Activated CD4-positive, alpha-beta memory T cell treated with anti-CD3 and anti-CD28 coated beads, Interleukin-2, amount 10 ng/mL, durations not matched to agents 7 days and 5 days (primary cell): ENCODE measurements at regions not wholly inside any gene's neighbourhood (a gene's known extent, or its start where the extent isn't known, plus 50 kb on each side); places are given as distances from the start of the nearest gene placed in this dataset.
A peak's percentile ranks its signal among the peaks of the same experiment; 100 is the strongest.

Experiments
- CTCF ChIA-PET: fragments of 350-600 bp; sonication (Branson Sonifier 250); formaldehyde crosslinking; loops from one replicate; lab custom pipeline; 2021; ENCODE audit warnings: antibody characterized with exemption, inconsistent platforms; lab: Charles Lee
- POLR2A ChIA-PET: fragments of 350-600 bp; sonication (Branson Sonifier 250); formaldehyde crosslinking; loops from one replicate; lab custom pipeline; 2021; ENCODE audit warnings: antibody characterized with exemption; lab: Charles Lee
- DNase-seq: peaks from one replicate; pipeline ENCODE4 v3.0.0-alpha.2; 2020
- H3K27ac Mint-ChIP-seq: one replicate; pipeline ENCODE4 v1.8.0; 2021; ENCODE audit warnings: mild to moderate bottlenecking, mixed read lengths
- H3K27me3 Mint-ChIP-seq: one replicate; pipeline ENCODE4 v1.8.0; 2021; ENCODE audit warnings: mixed read lengths
- H3K36me3 Mint-ChIP-seq: one replicate; pipeline ENCODE4 v1.8.0; 2021; ENCODE audit warnings: low read depth, mixed read lengths
- H3K4me1 Mint-ChIP-seq: one replicate; pipeline ENCODE4 v1.8.0; 2021; ENCODE audit warnings: mixed read lengths
- H3K4me3 Mint-ChIP-seq: one replicate; pipeline ENCODE4 v1.8.0; 2021; ENCODE audit warnings: mild to moderate bottlenecking, mixed read lengths
- H3K9me3 Mint-ChIP-seq: one replicate; pipeline ENCODE4 v1.8.0; 2021; ENCODE audit warnings: mixed read lengths

DNA sequence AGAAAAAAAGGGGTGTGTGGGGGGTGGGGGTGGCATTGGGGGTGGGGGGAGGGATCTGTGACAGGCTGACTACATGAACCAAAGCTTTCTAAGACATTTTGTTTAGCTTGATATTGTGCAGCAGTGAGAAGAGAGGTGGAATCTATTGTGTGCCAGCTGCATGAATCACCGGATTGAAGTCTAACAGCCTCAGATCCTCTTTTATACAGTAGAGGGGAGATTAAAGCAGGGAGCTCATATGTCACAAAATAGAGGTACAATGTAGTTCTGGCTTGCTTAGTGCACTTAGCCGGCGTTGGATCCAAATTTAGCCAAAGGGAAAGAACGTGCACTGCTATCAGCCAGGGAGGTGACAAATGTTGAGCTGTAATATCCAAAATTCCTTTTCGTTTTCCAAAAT is 404.2 kb upstream of the CITED2 start:
- Mint-ChIP-seq H3K36me3 (no peaks in the 10 kb centered on the region), H3K27ac (no peak overlapping the region), H3K4me3 (no peak overlapping the region), H3K4me1 (no peaks in the 10 kb centered on the region), H3K27me3 (peaks cover 4% of the 10 kb centered on the region), H3K9me3 (no peaks in the 10 kb centered on the region)
- no peak for DNase-seq
- ChIA-PET CTCF (no interaction called here), POLR2A (no interaction called here)

DNA sequence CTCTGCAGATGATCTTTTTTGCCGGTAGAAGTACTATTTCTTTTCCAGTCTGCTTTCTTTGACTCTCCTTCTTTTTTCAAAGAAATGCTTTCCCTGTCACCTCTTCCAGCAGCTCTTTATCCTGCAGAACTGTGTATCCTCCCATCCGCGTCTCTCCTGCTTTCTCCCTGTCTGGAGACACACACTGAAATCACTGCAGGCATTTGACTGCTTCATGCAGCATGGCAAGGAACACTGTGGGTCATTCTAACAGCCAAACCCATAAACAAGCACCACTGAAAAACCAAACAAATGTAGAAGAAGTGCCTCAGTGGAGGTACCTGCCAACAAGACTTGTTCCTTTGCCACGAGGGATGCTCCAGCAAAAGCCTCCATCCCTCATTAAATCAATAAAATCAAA is 403.7 kb upstream of the CITED2 start:
- Mint-ChIP-seq H3K36me3 (no peaks in the 10 kb centered on the region), H3K27me3 (peaks cover 4% of the 10 kb centered on the region), H3K9me3 (no peaks in the 10 kb centered on the region), H3K27ac (no peak overlapping the region), H3K4me3 (no peak overlapping the region), H3K4me1 (no peaks in the 10 kb centered on the region)
- ChIA-PET POLR2A (no interaction called here), CTCF (interaction anchor here (0.6 kb wide), 1 partner anchor 10 kb away, joined by 4 read pairs; no protein-coding TSS in a partner anchor)
- DNase-seq: no peak

DNA sequence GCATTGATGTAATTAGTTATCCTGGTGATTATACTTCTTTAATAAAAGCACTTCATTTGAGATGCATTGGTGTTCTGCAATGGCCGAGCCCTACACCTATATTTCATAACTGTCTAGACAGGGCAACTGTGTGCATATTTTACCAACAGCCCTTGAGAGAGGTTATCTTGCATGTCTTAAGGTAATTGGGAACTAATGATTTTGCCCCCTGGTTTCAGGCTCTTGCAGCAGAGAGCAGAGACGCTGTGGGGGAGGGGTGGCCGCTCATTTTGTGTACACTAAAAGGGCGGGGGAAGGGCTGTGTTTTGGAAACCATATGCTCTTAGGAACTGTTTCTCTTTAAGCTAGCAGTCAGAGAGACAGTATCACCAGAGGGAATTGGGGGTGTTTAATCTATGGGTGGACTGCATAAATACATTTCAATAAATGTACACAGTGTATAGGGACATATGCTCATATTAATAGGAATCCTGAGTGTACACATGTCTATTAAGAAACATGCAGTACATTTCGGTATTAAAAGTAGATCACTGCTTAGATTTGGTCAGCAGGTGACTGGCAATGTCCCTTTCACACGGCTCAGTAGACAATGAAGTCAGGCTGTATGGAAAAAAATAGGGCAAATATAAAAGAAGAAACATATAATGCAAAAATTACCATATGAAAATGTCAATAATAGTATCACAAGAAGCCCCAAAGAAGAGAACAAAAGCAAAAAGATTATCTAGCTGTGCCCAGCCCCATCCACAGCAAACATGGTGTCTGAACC is 402.9 kb upstream of the CITED2 start:
- Mint-ChIP-seq H3K4me3 (no peak overlapping the region), H3K27ac (no peak overlapping the region), H3K36me3 (no peaks in the 10 kb centered on the region), H3K27me3 (peaks cover 4% of the 10 kb centered on the region), H3K4me1 (no peaks in the 10 kb centered on the region), H3K9me3 (no peaks in the 10 kb centered on the region)
- ChIA-PET POLR2A (no interaction called here), CTCF (interaction anchor here (0.6 kb wide), 1 partner anchor 11 kb away, joined by 4 read pairs; no protein-coding TSS in a partner anchor)
- no peak for DNase-seq

DNA sequence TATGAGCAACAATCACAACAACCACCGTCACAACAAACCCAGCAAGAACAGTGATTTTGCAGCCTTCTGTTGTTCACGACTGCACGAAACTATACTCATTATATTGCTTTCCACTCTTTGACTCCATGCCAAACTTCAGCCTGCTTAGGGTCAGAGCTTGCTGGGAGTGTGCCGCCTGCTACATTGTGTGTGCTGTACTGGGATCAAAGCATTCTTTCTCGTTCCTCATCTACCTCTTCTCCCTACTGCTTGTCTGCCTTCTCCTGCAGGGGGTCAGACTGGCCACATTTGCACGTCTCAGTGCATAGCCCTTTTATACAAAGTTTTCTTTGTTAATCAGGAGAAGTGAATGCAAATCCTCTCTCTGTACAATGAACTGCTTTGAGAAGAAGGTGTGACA is 401.6 kb upstream of the CITED2 start:
- H3K4me1 Mint-ChIP-seq: no peaks in the 10 kb centered on the region
- H3K4me3 Mint-ChIP-seq: no peak overlapping the region
- peaks cover 1% of the 10 kb centered on the region for H3K27me3 Mint-ChIP-seq
- POLR2A ChIA-PET: no interaction called here
- CTCF ChIA-PET: no interaction called here
- DNase-seq: no peak
- H3K36me3 Mint-ChIP-seq: no peaks in the 10 kb centered on the region
- H3K27ac Mint-ChIP-seq: no peak overlapping the region
- H3K9me3 Mint-ChIP-seq: no peaks in the 10 kb centered on the region

DNA sequence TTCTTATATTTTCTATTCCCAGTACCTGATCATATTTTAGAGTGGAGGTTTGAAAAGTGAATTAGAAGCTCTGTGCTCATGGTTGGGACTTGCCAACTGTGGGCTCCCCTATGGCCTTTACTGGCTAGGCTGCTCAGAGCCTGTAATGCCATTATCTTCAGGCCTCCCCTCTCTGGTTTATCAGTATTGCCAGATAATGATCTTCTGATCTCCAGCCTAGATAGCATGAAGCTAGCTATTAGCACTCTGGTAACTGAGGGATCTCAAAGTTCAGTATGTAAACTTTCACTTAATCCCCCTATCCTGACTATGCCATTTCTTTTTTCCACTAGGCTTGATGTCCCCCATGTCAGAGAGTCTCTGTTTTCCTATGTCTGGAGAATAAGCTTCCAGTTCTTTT is 393.7 kb upstream of the CITED2 start:
- Mint-ChIP-seq H3K36me3 (no peaks in the 10 kb centered on the region), H3K27me3 (no peaks in the 10 kb centered on the region), H3K4me3 (no peak overlapping the region), H3K27ac (no peak overlapping the region), H3K9me3 (no peaks in the 10 kb centered on the region), H3K4me1 (peaks cover 14% of the 10 kb centered on the region)
- DNase-seq: no peak
- ChIA-PET CTCF (no interaction called here), POLR2A (no interaction called here)

DNA sequence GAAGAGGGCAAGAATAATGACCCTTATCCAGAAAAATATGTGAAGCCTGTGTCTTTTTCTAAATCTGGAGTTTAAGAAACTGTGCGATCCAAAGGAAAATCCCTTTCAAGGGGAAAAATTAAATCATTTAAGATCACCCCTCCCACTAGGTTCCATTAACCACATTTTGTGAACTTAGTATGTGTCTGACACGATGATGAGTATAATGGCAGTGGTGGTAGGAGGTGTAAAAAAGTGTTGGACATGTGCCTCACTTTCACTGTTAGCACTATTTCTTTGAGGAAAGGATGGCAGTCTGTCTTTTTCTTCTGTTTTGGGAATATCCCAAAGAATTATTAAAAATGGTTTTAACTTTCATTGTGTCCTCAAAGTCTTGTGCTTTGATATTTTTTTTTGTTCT is 392.3 kb upstream of the CITED2 start:
- no peak overlapping the region for H3K4me3 Mint-ChIP-seq
- POLR2A ChIA-PET: no interaction called here
- H3K9me3 Mint-ChIP-seq: no peaks in the 10 kb centered on the region
- no peak overlapping the region for H3K27ac Mint-ChIP-seq
- H3K4me1 Mint-ChIP-seq: peaks cover 14% of the 10 kb centered on the region
- no peaks in the 10 kb centered on the region for H3K27me3 Mint-ChIP-seq
- DNase-seq: no peak
- no peaks in the 10 kb centered on the region for H3K36me3 Mint-ChIP-seq
- CTCF ChIA-PET: no interaction called here

DNA sequence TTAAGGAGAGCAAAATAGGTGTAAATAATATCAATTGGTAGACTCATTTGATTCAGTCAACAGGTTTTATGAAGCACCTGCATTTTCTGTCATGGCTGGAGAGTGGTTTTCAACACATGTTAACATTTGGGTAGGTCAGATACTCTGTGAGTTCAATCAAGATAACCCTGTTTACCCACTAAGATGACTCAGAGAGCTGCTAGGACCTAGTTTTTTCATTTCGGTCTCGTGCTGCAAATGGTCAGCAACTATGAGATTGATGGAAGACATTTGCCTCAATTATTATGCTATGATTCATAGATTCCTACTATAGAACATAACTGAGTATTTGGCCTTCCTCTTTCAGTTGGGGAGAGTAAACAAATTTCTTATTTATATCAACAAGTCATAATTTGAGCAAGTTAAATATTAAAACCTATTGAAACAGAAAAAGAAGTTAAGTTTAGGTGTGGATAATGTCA is 391.4 kb upstream of the CITED2 start:
- Mint-ChIP-seq H3K9me3 (no peaks in the 10 kb centered on the region), H3K27ac (no peak overlapping the region), H3K4me3 (no peak overlapping the region), H3K4me1 (peaks cover 14% of the 10 kb centered on the region), H3K36me3 (no peaks in the 10 kb centered on the region), H3K27me3 (no peaks in the 10 kb centered on the region)
- ChIA-PET POLR2A (no interaction called here), CTCF (no interaction called here)
- no peak for DNase-seq

DNA sequence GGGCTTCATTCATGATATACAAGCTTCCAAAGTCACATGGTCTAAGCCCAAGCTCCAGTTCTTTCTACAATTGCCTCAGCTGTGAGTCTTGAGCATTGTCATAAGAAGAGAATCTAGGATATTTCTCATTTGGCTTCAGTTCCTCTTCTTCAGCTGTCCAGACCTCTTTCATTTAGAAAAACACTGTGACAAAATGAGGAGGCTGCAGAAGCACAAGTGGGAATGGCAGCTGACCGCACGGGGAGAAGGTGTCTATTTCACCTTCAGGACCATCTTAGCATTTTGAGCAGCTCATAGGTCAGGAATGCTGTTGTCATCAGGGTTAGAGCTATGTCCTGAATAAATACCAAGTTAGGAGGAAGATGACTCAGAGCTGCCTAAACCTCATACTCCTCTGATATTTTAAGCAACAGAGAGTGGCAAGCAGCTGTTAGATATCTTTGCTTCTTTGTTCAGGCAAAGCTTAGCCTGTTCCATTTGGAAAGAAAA is 390.1 kb upstream of the CITED2 start:
- H3K9me3 Mint-ChIP-seq: no peaks in the 10 kb centered on the region
- H3K36me3 Mint-ChIP-seq: no peaks in the 10 kb centered on the region
- H3K4me3 Mint-ChIP-seq: no peak overlapping the region
- POLR2A ChIA-PET: interaction anchor here (0.8 kb wide), 1 partner anchor 390 kb away, joined by 4 read pairs; the partner anchor contains the start of gene CITED2
- CTCF ChIA-PET: interaction anchor here (1.6 kb wide), 1 partner anchor 395 kb away, joined by 4 read pairs; no protein-coding TSS in a partner anchor
- peak overlapping the region; percentile 19 for H3K27ac Mint-ChIP-seq
- peaks cover 2% of the 10 kb centered on the region for H3K27me3 Mint-ChIP-seq
- H3K4me1 Mint-ChIP-seq: peaks cover 14% of the 10 kb centered on the region
- DNase-seq: no peak

DNA sequence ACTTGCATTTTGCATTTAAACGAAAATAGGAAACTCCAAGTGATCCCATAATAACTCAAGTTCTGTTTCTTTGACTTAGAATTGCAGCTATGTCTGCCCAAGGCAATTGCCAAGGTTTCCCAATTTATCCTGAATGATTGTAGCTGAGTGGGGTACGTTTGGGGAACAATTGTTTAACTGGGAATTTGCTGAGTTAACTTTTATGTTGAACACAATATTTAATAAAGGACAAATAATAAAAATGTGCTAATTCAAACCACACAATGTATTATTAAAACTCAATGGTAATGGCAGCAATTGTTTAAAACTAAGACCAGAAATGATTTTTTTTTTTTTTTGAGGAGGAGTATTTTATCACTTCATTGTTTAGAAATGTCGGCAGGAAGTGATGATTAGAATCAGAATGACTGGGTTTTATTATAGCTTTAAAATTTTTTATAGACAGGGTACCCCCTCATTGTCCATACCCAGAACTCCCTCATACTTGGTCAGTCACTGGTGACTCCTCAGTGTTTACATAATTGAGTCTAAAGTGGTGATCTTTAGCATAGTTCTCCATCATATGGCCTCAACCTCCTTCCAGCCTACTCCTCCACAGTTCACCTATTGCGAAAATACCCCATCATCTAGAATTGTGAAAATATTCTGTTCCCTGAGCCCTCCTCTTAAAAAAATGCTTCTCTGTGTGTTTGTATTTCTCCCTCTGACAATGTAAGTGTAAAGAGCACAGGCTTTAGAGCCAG is 389.2 kb upstream of the CITED2 start:
- peaks cover 14% of the 10 kb centered on the region for H3K4me1 Mint-ChIP-seq
- ChIA-PET CTCF (interaction anchor here (1.6 kb wide), 1 partner anchor 394 kb away, joined by 4 read pairs; no protein-coding TSS in a partner anchor), POLR2A (no interaction called here)
- DNase-seq: no peak
- no peak overlapping the region for H3K27ac Mint-ChIP-seq
- no peak overlapping the region for H3K4me3 Mint-ChIP-seq
- peaks cover 2% of the 10 kb centered on the region for H3K27me3 Mint-ChIP-seq
- no peaks in the 10 kb centered on the region for H3K9me3 Mint-ChIP-seq
- no peaks in the 10 kb centered on the region for H3K36me3 Mint-ChIP-seq

DNA sequence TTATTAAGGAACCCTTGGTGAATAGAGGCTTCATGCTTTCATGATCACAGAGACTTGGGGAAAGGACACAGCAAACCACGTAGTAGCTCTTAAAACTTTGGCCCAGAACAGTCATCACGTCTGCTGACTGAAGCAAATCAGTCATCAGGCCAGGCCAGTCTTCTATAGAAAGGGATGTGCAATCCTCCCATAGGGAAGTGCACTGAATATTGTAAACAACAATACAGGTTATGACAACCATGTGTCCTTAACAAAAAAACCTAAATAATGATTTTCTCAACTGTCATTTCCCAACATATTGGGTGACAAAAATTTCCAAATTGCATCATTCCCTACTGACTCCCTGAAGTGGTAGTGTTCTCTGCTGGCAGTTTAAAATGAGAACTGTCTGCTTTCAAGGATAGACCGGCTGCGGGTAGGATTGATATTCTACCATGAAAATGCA is 388.2 kb upstream of the CITED2 start:
- Mint-ChIP-seq H3K27ac (no peak overlapping the region), H3K4me3 (no peak overlapping the region), H3K36me3 (no peaks in the 10 kb centered on the region), H3K9me3 (no peaks in the 10 kb centered on the region), H3K27me3 (peaks cover 2% of the 10 kb centered on the region), H3K4me1 (peaks cover 14% of the 10 kb centered on the region)
- ChIA-PET CTCF (no interaction called here), POLR2A (no interaction called here)
- no peak for DNase-seq

DNA sequence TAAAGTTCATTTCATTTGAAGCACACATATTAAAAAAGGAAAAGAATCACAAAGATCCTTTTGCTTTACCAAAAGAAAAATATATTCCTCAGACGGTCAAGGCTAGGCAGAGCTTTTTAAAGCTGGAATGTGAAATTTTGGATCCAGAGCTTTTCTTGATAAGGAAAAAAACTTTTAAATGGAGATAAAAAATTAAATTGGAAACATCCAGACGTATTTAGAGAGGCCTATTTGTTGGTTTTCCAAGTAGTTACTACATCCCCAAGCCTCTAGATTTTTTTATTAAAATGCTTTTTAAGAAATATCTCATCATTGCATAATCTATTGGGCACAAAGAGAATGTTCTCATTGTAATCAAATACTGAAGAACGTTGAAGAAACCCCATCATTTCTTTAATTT is 385.7 kb upstream of the CITED2 start:
- H3K27me3 Mint-ChIP-seq: peaks cover 5% of the 10 kb centered on the region
- no peaks in the 10 kb centered on the region for H3K36me3 Mint-ChIP-seq
- no peak for DNase-seq
- ChIA-PET CTCF (no interaction called here), POLR2A (no interaction called here)
- no peak overlapping the region for H3K4me3 Mint-ChIP-seq
- no peaks in the 10 kb centered on the region for H3K9me3 Mint-ChIP-seq
- no peak overlapping the region for H3K27ac Mint-ChIP-seq
- H3K4me1 Mint-ChIP-seq: peaks cover 9% of the 10 kb centered on the region

DNA sequence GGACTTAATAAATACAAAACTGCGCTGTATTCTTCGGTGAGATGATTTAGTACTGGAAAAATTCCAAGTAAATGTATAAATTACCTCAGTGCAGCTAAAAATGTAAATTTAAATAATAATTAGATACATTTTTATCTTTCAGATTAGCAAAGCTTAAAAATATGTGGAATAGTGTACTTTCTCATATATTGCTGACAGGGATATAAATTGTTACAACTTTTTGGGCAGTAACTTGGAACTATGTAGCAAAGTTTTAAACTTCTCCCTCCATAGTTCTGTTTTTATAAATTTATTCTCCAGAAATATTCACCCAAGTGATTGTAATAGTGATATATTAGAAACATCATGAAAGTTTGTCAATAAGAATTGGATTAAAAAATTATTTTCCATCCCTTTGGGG is 384.6 kb upstream of the CITED2 start:
- H3K4me1 Mint-ChIP-seq: no peaks in the 10 kb centered on the region
- no peaks in the 10 kb centered on the region for H3K9me3 Mint-ChIP-seq
- no peak overlapping the region for H3K4me3 Mint-ChIP-seq
- POLR2A ChIA-PET: no interaction called here
- no peaks in the 10 kb centered on the region for H3K36me3 Mint-ChIP-seq
- peaks cover 6% of the 10 kb centered on the region for H3K27me3 Mint-ChIP-seq
- DNase-seq: no peak
- CTCF ChIA-PET: no interaction called here
- H3K27ac Mint-ChIP-seq: no peak overlapping the region

DNA sequence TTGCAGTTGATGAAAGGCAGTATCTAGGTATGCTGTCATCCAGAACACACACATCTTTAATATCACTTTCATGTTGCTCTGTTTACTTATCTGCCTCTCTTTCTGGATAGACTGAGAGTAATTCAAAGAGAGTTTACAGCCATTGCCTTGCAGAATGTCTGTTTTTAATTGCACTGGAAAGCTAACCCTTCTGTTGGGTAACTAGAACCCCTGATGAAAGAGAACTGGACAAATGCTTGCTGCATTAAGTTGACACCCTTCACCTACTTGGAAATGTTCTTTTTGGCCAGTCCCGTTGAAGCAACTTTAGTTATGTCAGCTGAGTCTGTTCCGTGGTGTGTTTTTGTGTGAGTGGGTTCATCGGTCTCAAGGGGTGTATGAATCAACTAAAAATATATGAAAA is 383.8 kb upstream of the CITED2 start:
- no peak overlapping the region for H3K27ac Mint-ChIP-seq
- POLR2A ChIA-PET: no interaction called here
- peaks cover 6% of the 10 kb centered on the region for H3K27me3 Mint-ChIP-seq
- no peak overlapping the region for H3K4me3 Mint-ChIP-seq
- H3K9me3 Mint-ChIP-seq: no peaks in the 10 kb centered on the region
- H3K4me1 Mint-ChIP-seq: no peaks in the 10 kb centered on the region
- CTCF ChIA-PET: no interaction called here
- DNase-seq: no peak
- H3K36me3 Mint-ChIP-seq: no peaks in the 10 kb centered on the region
